ENCODE measurements at regions not wholly inside any gene's neighbourhood (a gene's known extent, or its start where the extent isn't known, plus 50 kb on each side); places are given as distances from the start of the nearest gene placed in this dataset.

- TF ChIP-seq CTCF (IDR thresholded peaks at IDR 0.05) (no peak), POLR2A (IDR thresholded peaks at IDR 0.05) (no peak), EP300 (IDR thresholded peaks at IDR 0.05) (no peak), POLR2AphosphoS5 (IDR thresholded peaks at IDR 0.05) (no peak)
These were observed 312.2 kb downstream of the FAT4 start for GRCh38 chr4:125626946-125627345.
